HL-60 (cell line): ENCODE measurements at regions not wholly inside any gene's neighbourhood (a gene's known extent, or its start where the extent isn't known, plus 50 kb on each side); places are given as distances from the start of the nearest gene placed in this dataset.

Source experiments
- CTCF ChIP-seq: IDR thresholded peaks from one replicate; pipeline ENCODE4 v1.5.1; 2011; ENCODE audit warnings: low read length, control low read depth, inconsistent platforms; ENCODE audit not compliant: insufficient read depth
- GABPA ChIP-seq: IDR thresholded peaks from 2 replicates; pipeline ENCODE4 v1.6.1; 2012; ENCODE audit warnings: low read depth
- POLR2AphosphoS5 ChIP-seq: IDR thresholded peaks from 2 replicates; pipeline ENCODE4 v1.6.1; 2012; ENCODE audit warnings: low read depth
- REST ChIP-seq: IDR thresholded peaks from 2 replicates; pipeline ENCODE4 v1.6.1; 2012; ENCODE audit warnings: low read depth; ENCODE audit not compliant: insufficient replicate concordance
- SPI1 ChIP-seq: IDR thresholded peaks from 2 replicates; pipeline ENCODE4 v1.6.1; 2012; ENCODE audit warnings: low read depth, mild to moderate bottlenecking, borderline replicate concordance

GRCh38 chr12:72815421-72815820, 543.3 kb downstream of the TRHDE start:
- TF ChIP-seq CTCF (no peak), REST (no peak), GABPA (no peak), POLR2AphosphoS5 (no peak), SPI1 (no peak)
